GM12878 (cell line): ENCODE measurements at regions not wholly inside any gene's neighbourhood (a gene's known extent, or its start where the extent isn't known, plus 50 kb on each side); places are given as distances from the start of the nearest gene placed in this dataset.

Source experiments
- ATAC-seq: fragments of 200-7000 bp; cut with Tn5 transposase; 3 replicates; pipeline ENCODE4 v1.9.1; 2020; ENCODE audit warnings: mild to moderate bottlenecking, moderate library complexity
- BruUV-seq: library from RNA; stranded (reverse); fragments of 400-500 nt; replicated peaks from 2 replicates; lab custom pipeline; 2021; lab: Mats Ljungman, UMichigan
- CTCF ChIA-PET: fragments of 300-600 bp; sonication (Branson Sonifier 250); formaldehyde crosslinking; extraction: SDS; loops from one replicate; lab custom pipeline; 2021; ENCODE audit warnings: inconsistent platforms; lab: Yijun Ruan, JAX
- POLR2A ChIA-PET: fragments of 350-600 bp; formaldehyde crosslinking; extraction: SDS; loops from one replicate; lab custom pipeline; 2021; ENCODE audit warnings: inconsistent platforms; lab: Charles Lee
- RAD21 ChIA-PET: fragments of 300-600 bp; sonication (Branson Sonifier 250); formaldehyde crosslinking; loops from one replicate; lab custom pipeline; 2023; ENCODE audit warnings: antibody characterized with exemption; ENCODE audit not compliant: unreplicated experiment; lab: Charles Lee
- SMC1A ChIA-PET: fragments of 300-600 bp; sonication (Branson Sonifier 250); formaldehyde crosslinking; loops from one replicate; lab custom pipeline; 2023; ENCODE audit not compliant: unreplicated experiment, uncharacterized antibody; lab: Charles Lee
- DNase-seq: peaks from one replicate; pipeline ENCODE4 v3.0.0-alpha.2; 2011; ENCODE audit warnings: low read depth, low spot score
- FAIRE-seq: peaks from 3 replicates; lab custom pipeline; 2011; peaks lifted over from hg19 to GRCh38; lab: Jason Lieb, UNC
- H2AFZ ChIP-seq: 2 replicates; pipeline ENCODE4 v1.6.0; 2011; ENCODE audit warnings: low read depth, low read length, control low read depth; ENCODE audit not compliant: control insufficient read depth
- H3K27ac ChIP-seq: 2 replicates; pipeline ENCODE4 v1.5.1; 2011; ENCODE audit warnings: control low read depth; ENCODE audit not compliant: control insufficient read depth, insufficient read depth
- H3K27me3 ChIP-seq, 2 experiments: replicated peaks in 1 of 2; 2 replicates each; pipeline versions ENCODE4 v1.6.0 to v1.6.1; 2011; ENCODE audit warnings: low read length in 1 of 2; ENCODE audit not compliant: control insufficient read depth in 2 of 2, insufficient read depth in 2 of 2
- H3K36me3 ChIP-seq, 2 experiments: 2 replicates each; pipeline ENCODE4 v1.5.1; 2011; ENCODE audit warnings: low read length in 1 of 2; ENCODE audit not compliant: control insufficient read depth in 2 of 2, insufficient read depth in 2 of 2
- H3K4me1 ChIP-seq: 2 replicates; pipeline ENCODE4 v1.6.1; 2011; ENCODE audit warnings: mild to moderate bottlenecking, low read length, moderate library complexity, mixed read lengths; ENCODE audit not compliant: control insufficient read depth, insufficient read depth
- H3K4me2 ChIP-seq: 2 replicates; pipeline ENCODE4 v1.6.0; 2011; ENCODE audit warnings: control low read depth; ENCODE audit not compliant: control insufficient read depth, insufficient read depth
- H3K4me3 ChIP-seq: fragments of 200-600 bp; sonication (generic); 2 replicates; pipeline ENCODE4 v1.5.1; 2016
- H3K79me2 ChIP-seq: 2 replicates; pipeline ENCODE4 v1.6.0; 2011; ENCODE audit warnings: low read length; ENCODE audit not compliant: control insufficient read depth, insufficient read depth
- H3K9ac ChIP-seq: 2 replicates; pipeline ENCODE4 v1.8.0; 2011; ENCODE audit warnings: low read length, control low read depth, mixed read lengths; ENCODE audit not compliant: control insufficient read depth, insufficient read depth
- H3K9me3 ChIP-seq: replicated peaks from 3 replicates; pipeline ENCODE4 v1.5.1; 2011; ENCODE audit warnings: mild to moderate bottlenecking, low read length; ENCODE audit not compliant: control insufficient read depth, insufficient read depth
- H4K20me1 ChIP-seq: 2 replicates; pipeline ENCODE4 v1.6.0; 2011; ENCODE audit not compliant: control insufficient read depth, insufficient read depth
- ATF7 ChIP-seq: fragments of 450-650 bp; IDR thresholded peaks from 2 replicates; pipeline ENCODE4 v1.6.1; 2016; ENCODE audit warnings: low read depth, mild to moderate bottlenecking
- CBX3 ChIP-seq: fragments of 200-600 bp; sonication (generic); IDR thresholded peaks from 2 replicates; pipeline ENCODE4 v1.6.1; 2016; ENCODE audit warnings: low read depth, borderline replicate concordance
- CUX1 ChIP-seq: IDR thresholded peaks from 2 replicates; pipeline ENCODE4 v1.6.1; 2012; ENCODE audit warnings: improper control_type of control experiment, low read depth, low read length; ENCODE audit not compliant: insufficient replicate concordance
- KAT2A ChIP-seq: conservative IDR thresholded peaks from 2 replicates; pipeline ENCODE4 v1.6.1; 2011; ENCODE audit warnings: low read depth, low read length; ENCODE audit not compliant: control insufficient read depth
- MEF2B ChIP-seq: fragments of 450-650 bp; IDR thresholded peaks from 2 replicates; pipeline ENCODE4 v1.6.1; 2018; ENCODE audit warnings: mild to moderate bottlenecking, moderate library complexity; ENCODE audit not compliant: partially characterized antibody, poor library complexity, severe bottlenecking
- PAX5 ChIP-seq: IDR thresholded peaks from 2 replicates; pipeline ENCODE4 v1.6.1; 2011; ENCODE audit warnings: low read depth, low read length, borderline replicate concordance
- PKNOX1 ChIP-seq: fragments of 450-650 bp; IDR thresholded peaks from 2 replicates; pipeline ENCODE4 v1.6.1; 2016; ENCODE audit warnings: mild to moderate bottlenecking
- POLR2AphosphoS5 ChIP-seq: IDR thresholded peaks from 2 replicates; pipeline ENCODE4 v1.6.1; 2011; ENCODE audit warnings: mild to moderate bottlenecking, low read length, inconsistent platforms
- RAD51 ChIP-seq: fragments of 450-650 bp; IDR thresholded peaks from 2 replicates; pipeline ENCODE4 v1.6.1; 2016; ENCODE audit warnings: moderate library complexity, mild to moderate bottlenecking, inconsistent platforms
- SMAD5 ChIP-seq: IDR thresholded peaks from 2 replicates; pipeline ENCODE4 v1.6.1; 2016; ENCODE audit warnings: antibody characterized with exemption, low read depth
- SRF ChIP-seq, 2 experiments: IDR thresholded peaks; 2 replicates each; pipeline ENCODE4 v1.6.1; 2011; ENCODE audit warnings: low read depth in 2 of 2, low read length in 2 of 2, mild to moderate bottlenecking in 1 of 2, moderate library complexity in 1 of 2
- STAT1 ChIP-seq: fragments of 450-650 bp; conservative IDR thresholded peaks from 2 replicates; pipeline ENCODE4 v1.6.1; 2014; ENCODE audit warnings: antibody characterized with exemption, mild to moderate bottlenecking
- ZNF384 ChIP-seq: IDR thresholded peaks from 2 replicates; pipeline ENCODE4 v1.6.1; 2012; ENCODE audit warnings: low read depth, mild to moderate bottlenecking, low read length, improper control_type of control experiment, borderline replicate concordance
- ZSCAN29 ChIP-seq: fragments of 450-650 bp; IDR thresholded peaks from 2 replicates; pipeline ENCODE4 v1.6.1; 2017; ENCODE audit warnings: mild to moderate bottlenecking, moderate library complexity
- WGBS: methylation state at CpG from one replicate; pipeline ENCODE4 v1.1.6; 2016; ENCODE audit warnings: low lambda C conversion rate; ENCODE audit not compliant: insufficient replicate concordance, insufficient coverage; ENCODE audit errors: missing lambda C conversion rate; 5-methylcytosine and 5-hydroxymethylcytosine counted together
- in situ Hi-C: fragments of 300-500 bp; cut with MboI; formaldehyde crosslinking; loops from 9 replicates; pipeline ENCODE4 v1.14.3; 2018; ENCODE audit warnings: mixed read lengths
- intact Hi-C: fragments of 100-400 bp; cut with micrococcal nuclease; formaldehyde crosslinking; loops from one replicate; pipeline ENCODE4 v1.14.2; 2022; ENCODE audit not compliant: unreplicated experiment
- TF ChIP-seq, protein P1 (sequence below): fragments of 450-650 bp; formaldehyde crosslinking; IDR thresholded peaks from 2 replicates; pipeline ENCODE4 v1.5.0; 2022; ENCODE audit warnings: mild to moderate bottlenecking, missing genetic modification characterization

DNA sequence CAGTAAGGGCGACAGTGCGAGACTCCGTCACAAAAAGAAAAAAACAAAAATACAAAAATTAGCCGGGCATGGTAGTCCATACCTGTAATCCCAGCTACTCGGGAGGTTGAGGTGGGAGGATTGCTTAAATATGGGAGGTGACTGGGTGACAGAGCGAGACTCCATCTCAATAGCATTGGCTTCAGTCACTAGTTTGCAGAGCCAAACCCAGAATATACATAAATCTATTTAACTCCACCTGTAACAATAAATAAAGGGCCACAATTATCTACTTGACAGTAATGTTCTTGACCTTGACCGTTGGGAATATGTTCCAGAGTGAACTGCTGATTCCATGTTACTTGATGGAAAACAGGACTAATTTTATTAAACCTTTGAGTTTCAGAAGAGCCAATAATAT lies 198.9 kb upstream of the MDGA2 start (continued):
- TF ChIP-seq, protein P1, sequence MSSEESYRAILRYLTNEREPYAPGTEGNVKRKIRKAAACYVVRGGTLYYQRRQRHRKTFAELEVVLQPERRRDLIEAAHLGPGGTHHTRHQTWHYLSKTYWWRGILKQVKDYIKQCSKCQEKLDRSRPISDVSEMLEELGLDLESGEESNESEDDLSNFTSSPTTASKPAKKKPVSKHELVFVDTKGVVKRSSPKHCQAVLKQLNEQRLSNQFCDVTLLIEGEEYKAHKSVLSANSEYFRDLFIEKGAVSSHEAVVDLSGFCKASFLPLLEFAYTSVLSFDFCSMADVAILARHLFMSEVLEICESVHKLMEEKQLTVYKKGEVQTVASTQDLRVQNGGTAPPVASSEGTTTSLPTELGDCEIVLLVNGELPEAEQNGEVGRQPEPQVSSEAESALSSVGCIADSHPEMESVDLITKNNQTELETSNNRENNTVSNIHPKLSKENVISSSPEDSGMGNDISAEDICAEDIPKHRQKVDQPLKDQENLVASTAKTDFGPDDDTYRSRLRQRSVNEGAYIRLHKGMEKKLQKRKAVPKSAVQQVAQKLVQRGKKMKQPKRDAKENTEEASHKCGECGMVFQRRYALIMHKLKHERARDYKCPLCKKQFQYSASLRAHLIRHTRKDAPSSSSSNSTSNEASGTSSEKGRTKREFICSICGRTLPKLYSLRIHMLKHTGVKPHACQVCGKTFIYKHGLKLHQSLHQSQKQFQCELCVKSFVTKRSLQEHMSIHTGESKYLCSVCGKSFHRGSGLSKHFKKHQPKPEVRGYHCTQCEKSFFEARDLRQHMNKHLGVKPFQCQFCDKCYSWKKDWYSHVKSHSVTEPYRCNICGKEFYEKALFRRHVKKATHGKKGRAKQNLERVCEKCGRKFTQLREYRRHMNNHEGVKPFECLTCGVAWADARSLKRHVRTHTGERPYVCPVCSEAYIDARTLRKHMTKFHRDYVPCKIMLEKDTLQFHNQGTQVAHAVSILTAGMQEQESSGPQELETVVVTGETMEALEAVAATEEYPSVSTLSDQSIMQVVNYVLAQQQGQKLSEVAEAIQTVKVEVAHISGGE (CRISPR knock-in tag): no peak

DNA sequence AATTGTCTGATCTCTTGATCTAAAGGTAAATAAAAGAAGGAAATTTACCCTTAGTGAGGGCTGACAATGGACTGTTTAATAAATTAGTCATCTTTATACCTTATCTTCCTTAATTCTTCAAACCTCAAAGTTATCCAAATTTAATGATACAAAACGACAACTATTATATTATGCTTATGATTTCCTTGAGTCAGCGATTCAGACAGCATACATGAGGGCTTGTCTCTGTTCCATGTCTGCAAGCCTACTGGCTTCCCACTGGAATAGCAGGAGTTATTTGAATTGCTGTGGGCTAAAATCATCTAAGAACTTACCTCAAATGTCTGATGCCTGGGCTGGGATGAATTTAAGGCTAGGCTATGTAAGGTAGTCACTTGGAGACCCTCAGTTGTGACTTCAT lies 197.2 kb upstream of the MDGA2 start:
- ChIA-PET SMC1A (no interaction called here), POLR2A (no interaction called here), RAD21 (no interaction called here), CTCF (interaction anchor here (1.3 kb wide), 1 partner anchor 45 kb away, joined by 3 read pairs; no protein-coding TSS in a partner anchor)
- no peak for FAIRE-seq
- no peak for DNase-seq
- intact Hi-C loops: no loop called here
- H3K9ac ChIP-seq: no peak overlapping the region
- H3K27me3 ChIP-seq: no peaks in the 10 kb centered on the region
- H3K36me3 ChIP-seq: no peaks in the 10 kb centered on the region
- H3K4me1 ChIP-seq: no peaks in the 10 kb centered on the region
- no peak overlapping the region for H3K27ac ChIP-seq
- H4K20me1 ChIP-seq: no peaks in the 10 kb centered on the region
- H3K9me3 ChIP-seq: no peaks in the 10 kb centered on the region
- no peak overlapping the region for H2AFZ ChIP-seq
- no peak overlapping the region for H3K4me2 ChIP-seq
- in situ Hi-C loops: no loop called here
- no peak for ATAC-seq
- H3K4me3 ChIP-seq: no peak overlapping the region
- no peaks in the 10 kb centered on the region for H3K79me2 ChIP-seq
- WGBS: 19% methylated on average over 2 of the region's 2 CpGs
- no TSS peak for BruUV-seq
- TF ChIP-seq CBX3: no peak
- no peak for TF ChIP-seq KAT2A
- no peak for TF ChIP-seq ATF7
- TF ChIP-seq SMAD5: no peak
- TF ChIP-seq PKNOX1: no peak
- no peak for TF ChIP-seq ZSCAN29
- no peak for TF ChIP-seq POLR2AphosphoS5
- no peak for TF ChIP-seq SRF (IDR thresholded peaks at IDR 0.05; ENCODE audit: low read depth in 2 of 2, low read length in 2 of 2)
- no peak for TF ChIP-seq PAX5
- TF ChIP-seq STAT1: no peak
- TF ChIP-seq MEF2B: no peak
- TF ChIP-seq ZNF384: no peak
- no peak for TF ChIP-seq RAD51
- TF ChIP-seq CUX1: no peak
